ENCODE measurements at regions not wholly inside any gene's neighbourhood (a gene's known extent, or its start where the extent isn't known, plus 50 kb on each side); places are given as distances from the start of the nearest gene placed in this dataset.

DNA sequence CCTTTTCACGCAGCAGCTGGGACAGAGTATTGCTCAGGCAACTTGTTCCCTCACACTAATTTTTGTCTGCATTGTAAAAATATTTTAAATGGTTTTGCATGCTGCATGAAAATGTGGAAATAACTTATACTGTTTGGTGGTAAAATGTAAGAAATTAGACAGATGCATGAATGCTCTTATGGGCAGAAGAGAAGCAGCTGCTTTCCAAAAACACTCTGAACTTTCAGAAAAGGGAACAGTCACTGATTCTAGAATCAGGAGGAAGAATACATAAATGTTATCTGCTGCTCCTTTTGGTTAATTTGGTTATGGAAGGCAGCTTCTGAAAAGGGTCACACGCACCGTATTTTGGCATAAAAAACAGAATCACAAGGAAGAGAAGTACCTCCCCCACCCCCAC lies 87.0 kb upstream of the RUNX1 start:
- TF ChIP-seq, protein P1, sequence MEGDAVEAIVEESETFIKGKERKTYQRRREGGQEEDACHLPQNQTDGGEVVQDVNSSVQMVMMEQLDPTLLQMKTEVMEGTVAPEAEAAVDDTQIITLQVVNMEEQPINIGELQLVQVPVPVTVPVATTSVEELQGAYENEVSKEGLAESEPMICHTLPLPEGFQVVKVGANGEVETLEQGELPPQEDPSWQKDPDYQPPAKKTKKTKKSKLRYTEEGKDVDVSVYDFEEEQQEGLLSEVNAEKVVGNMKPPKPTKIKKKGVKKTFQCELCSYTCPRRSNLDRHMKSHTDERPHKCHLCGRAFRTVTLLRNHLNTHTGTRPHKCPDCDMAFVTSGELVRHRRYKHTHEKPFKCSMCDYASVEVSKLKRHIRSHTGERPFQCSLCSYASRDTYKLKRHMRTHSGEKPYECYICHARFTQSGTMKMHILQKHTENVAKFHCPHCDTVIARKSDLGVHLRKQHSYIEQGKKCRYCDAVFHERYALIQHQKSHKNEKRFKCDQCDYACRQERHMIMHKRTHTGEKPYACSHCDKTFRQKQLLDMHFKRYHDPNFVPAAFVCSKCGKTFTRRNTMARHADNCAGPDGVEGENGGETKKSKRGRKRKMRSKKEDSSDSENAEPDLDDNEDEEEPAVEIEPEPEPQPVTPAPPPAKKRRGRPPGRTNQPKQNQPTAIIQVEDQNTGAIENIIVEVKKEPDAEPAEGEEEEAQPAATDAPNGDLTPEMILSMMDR (IDR thresholded peaks at IDR 0.05), result no peak
- TF ChIP-seq POLR2A (IDR thresholded peaks at IDR 0.05), result no peak

All from thyroid gland (tissue), 4 donors.